ELR (cell line): ENCODE measurements at regions not wholly inside any gene's neighbourhood (a gene's known extent, or its start where the extent isn't known, plus 50 kb on each side); places are given as distances from the start of the nearest gene placed in this dataset.
"Not testable (repeated sequence)": the region's sequence is repeated elsewhere in the genome, so short reads cannot be mapped to it uniquely, and the experiment has no call there.

Experiments
- DNase-seq: peaks from one replicate; pipeline ENCODE4 v3.0.0-alpha.2; 2015; ENCODE audit warnings: low read depth

DNA sequence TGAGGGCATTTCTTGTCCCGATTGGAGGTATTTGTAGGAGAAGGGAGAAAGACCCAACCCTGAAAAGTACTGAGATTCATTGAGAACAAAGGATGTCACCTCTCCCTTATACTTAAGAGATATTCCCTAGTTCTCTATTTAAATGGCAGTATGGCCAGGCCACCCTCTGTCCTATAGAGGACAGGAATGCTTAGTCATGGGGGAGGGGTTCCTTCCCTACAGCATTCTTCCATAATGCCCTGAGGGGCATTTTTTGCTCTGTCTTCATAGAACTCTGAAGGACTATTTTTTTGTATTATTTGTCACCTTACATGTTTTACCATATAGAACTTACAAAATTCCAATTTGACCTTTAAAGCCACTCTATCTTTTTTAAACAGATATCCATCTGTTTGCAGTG lies 176.3 kb downstream of the TMEM161B start:
- peak; percentile 12 for DNase-seq

DNA sequence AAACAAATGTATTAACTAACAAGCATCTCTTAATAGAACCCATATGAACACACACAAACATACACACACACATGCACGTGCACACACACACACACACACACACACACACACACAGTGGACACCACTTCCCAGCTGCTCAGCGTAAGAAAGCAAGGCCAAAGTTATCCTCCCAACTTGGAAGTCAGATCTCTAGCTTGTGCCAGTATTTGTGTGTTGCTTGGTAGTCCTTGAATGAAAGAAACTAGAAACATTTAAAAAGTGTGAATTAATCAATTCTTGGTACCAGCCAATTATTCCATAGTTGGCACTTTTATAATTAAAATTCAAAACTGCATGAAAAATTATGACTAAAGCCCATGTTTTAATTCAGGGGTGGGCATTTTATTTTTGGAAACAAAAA lies 178.1 kb downstream of the TMEM161B start:
- no peak for DNase-seq

GRCh38 chr5:88089719-88090390 lies 178.8 kb downstream of the TMEM161B start:
- no peak for DNase-seq

DNA sequence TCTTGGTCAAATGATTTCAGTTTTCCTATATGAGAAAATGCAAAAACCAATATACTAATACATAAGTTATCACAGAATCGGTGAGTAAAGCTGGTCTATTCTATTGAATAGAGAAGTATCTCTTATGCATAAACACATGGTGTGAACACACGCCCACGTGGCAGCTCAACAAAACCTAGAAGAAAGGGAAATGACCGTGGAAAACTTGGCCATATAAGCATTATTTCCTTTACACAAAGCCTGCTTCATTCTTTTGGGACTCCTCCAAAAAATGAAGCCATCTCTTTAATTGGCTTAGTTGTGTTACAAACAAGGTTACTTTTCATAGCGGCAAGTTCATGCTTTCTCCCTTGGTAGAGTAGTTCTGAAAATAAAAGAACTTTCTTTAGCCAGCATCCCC lies 183.2 kb downstream of the TMEM161B start:
- no peak for DNase-seq

GRCh38 chr5:88081877-88082276 lies 186.8 kb downstream of the TMEM161B start:
- no peak for DNase-seq

DNA sequence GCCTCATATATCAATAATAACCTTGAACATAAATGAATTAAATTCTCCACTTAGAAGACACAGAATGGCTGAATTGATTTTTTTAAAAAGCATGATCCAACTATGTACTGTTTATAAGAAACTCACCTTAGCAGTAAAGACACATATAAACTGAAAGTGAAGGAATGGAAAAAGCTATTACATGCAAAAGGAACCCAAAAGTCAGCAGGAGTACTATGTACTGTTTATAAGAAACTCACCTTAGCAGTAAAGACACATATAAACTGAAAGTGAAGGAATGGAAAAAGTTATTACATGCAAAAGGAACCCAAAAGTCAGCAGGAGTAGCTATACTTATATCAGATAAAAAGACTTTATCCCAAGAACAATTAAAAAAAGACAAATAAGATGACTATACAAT lies 204.8 kb downstream of the TMEM161B start:
- DNase-seq, result no peak

DNA sequence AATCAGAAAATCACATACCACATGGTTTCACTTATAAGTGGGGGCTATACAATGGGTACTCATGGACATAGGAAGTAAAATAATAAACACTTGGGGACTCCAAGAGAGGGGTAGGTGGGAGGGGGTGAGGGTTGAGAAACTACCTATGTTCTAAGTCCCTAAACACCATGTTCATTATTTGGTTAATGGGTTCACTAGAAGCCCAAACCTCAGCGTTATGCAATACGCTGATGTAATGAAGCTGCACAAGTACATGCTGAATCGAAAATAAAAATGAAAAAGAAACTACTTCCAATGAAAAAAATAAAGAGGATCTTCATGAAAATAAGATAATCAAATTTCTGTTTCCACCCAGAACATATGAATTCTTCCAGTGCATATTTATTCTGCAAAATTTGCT lies 208.5 kb downstream of the TMEM161B start:
- DNase-seq, result no peak

- peak; percentile 26 for DNase-seq
These were observed 210.0 kb downstream of the TMEM161B start for GRCh38 chr5:88058625-88059024.

GRCh38 chr5:88052468-88052867 lies 216.2 kb downstream of the TMEM161B start:
- not testable (repeated sequence) for DNase-seq

GRCh38 chr5:88051148-88051547 lies 217.5 kb downstream of the TMEM161B start:
- DNase-seq, result no peak

DNA sequence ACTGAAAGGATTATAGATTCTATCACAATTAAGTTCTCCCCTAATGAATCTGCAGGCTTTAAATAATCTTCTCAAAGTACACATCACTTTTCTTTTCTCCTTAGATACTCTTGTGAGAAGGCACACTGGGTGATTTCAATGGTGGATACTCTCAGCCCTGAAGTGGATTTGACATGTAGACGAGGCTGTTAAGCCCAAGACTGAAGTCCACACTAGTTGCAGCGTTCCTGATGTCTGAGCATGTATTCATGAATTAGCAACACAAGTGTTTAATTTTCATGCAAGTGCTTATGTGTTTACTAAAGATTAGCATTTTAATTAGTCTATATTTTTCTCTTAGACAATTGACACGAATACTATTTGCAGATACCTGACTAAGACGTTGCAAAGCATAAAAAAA lies 218.9 kb downstream of the TMEM161B start:
- DNase-seq, result no peak

GRCh38 chr5:88049156-88049555 lies 219.5 kb downstream of the TMEM161B start:
- no peak for DNase-seq

- DNase-seq, result no peak
These were observed 222.6 kb downstream of the TMEM161B start for GRCh38 chr5:88045931-88046461.

GRCh38 chr5:88045165-88045564 lies 223.5 kb downstream of the TMEM161B start:
- no peak for DNase-seq

DNA sequence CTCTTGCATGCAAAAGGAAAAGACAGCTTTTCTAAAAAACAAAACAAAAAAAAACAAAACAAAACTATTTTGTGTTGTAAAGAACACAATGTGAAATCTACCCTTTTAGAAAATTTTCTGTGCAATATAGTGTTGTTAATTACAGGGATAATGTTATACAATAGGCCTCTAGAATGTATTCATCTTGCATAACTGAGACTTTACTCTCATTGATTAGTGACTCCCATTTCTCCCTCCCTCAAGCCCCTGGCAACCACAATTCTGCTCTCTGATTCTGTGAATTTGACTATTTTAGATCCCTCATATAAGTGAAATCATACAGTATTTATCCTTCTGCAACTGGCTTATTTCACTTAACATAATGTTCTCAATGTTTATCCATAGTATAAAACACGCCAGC lies 234.1 kb downstream of the TMEM161B start:
- DNase-seq, result no peak

DNA sequence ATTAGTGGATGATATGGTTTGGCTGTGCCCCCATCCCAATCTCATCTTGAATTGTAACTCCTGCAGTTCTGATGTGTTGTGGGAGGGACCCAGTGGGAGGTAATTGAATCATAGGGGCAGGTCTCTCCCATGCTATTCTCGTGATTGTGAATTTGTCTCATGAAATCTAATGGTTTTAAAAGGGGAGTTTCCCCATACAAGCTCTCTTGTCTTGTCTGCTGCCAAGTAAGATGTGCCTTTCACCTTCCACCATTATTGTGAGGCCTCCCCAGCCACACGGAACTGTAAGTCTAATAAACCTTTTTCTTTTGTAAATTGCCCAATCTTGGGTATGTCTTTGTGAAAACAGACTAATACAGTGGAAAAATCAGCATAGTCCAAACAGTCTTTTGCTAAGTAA lies 235.5 kb downstream of the TMEM161B start:
- no peak for DNase-seq

- DNase-seq, result no peak
These were observed 239.6 kb downstream of the TMEM161B start for GRCh38 chr5:88029011-88029410.

GRCh38 chr5:88021141-88021540 lies 247.5 kb downstream of the TMEM161B start:
- DNase-seq, result peak; percentile 1

GRCh38 chr5:88014984-88015383 lies 253.7 kb downstream of the TMEM161B start:
- not testable (repeated sequence) for DNase-seq

GRCh38 chr5:88000877-88001276 lies 267.8 kb downstream of the TMEM161B start:
- DNase-seq, result no peak

GRCh38 chr5:87997662-87998061 lies 271.0 kb downstream of the TMEM161B start:
- DNase-seq, result no peak

DNA sequence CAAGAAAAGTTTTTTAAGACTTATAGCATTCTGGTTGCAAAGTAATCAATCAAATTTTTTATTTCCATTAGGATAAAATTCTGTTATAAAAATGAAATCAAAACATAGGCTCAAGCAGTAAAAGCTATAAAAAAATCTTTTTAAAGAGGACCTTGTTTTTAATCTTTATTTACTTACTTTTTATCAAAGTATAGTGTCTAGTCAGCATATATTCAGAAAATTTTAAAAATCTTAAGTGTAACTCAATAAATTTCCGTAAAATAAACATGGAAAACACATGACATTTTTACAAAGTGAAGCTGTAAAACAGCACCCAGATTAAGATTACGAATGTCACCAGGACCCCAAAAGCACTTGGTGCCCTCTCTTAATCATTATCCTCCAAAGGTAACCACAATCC lies 302.4 kb downstream of the TMEM161B start:
- DNase-seq, result no peak

GRCh38 chr5:87954121-87954520 lies 314.5 kb downstream of the TMEM161B start:
- DNase-seq, result no peak

DNA sequence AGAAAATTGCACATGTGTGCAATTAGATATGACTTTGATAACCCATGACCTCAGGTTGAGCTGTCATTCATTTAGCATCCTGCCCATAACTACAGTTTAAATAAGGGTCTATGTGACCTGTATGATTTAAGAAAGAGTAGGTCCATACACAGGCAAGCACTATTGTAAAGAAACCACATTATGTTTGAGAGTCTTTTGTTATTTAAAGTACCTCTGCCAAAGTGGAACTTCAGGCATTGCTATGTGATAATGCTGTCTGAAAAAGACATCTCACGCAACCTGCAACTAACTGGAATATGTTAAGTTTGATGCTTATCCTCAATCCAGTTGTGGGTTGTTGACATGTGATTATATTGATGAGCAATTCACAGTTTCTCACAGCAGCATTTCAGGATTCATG lies 317.0 kb downstream of the TMEM161B start:
- DNase-seq, result no peak
